Skeletal muscle satellite cell (primary cell): ENCODE measurements at regions not wholly inside any gene's neighbourhood (a gene's known extent, or its start where the extent isn't known, plus 50 kb on each side); places are given as distances from the start of the nearest gene placed in this dataset.
"Not testable (repeated sequence)": the region's sequence is repeated elsewhere in the genome, so short reads cannot be mapped to it uniquely, and the experiment has no call there.

Source experiments
- H3K27me3 ChIP-seq: 2 replicates; pipeline ENCODE4 v1.7.0; 2013; ENCODE audit warnings: low read length; ENCODE audit not compliant: control insufficient read depth, insufficient read depth
- H3K36me3 ChIP-seq: 2 replicates; pipeline ENCODE4 v1.7.0; 2013; ENCODE audit warnings: mild to moderate bottlenecking, control low read depth, low read length; ENCODE audit not compliant: insufficient read depth
- H3K4me1 ChIP-seq: 2 replicates; pipeline ENCODE4 v1.7.0; 2013; ENCODE audit warnings: low read length; ENCODE audit not compliant: control insufficient read depth, insufficient read depth
- H3K4me2 ChIP-seq: 2 replicates; pipeline ENCODE4 v1.7.0; 2013; ENCODE audit warnings: mild to moderate bottlenecking, low read length
- H3K4me3 ChIP-seq: 2 replicates; pipeline ENCODE4 v1.7.0; 2013; ENCODE audit warnings: low read length
- H3K9ac ChIP-seq: 2 replicates; pipeline ENCODE4 v1.7.0; 2013; ENCODE audit warnings: mild to moderate bottlenecking, low read depth, low read length, moderate library complexity
- H3K9me3 ChIP-seq: replicated peaks from 2 replicates; pipeline ENCODE4 v1.7.0; 2013; ENCODE audit warnings: mild to moderate bottlenecking, control low read depth, low read length

DNA sequence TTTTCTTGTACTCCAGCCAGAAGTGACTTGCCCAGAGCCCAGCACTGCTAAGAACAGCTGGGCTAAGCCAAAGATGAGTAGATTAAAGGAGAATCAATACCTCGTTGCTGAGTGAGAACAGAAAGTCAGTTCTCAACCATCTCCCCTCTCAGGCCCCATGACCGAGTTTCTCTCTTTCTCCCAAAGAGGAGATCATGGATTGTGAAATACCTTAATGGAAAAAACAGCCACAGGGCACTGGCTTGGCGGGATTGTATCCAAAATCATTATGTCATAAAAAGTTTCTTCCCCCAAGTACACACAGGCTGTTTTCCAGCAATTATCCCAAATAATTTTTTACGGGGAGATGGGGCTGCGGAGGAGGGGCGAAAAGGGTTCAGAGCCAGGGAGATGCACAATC, 111.8 kb upstream of the TMEM45B start:
- no peak overlapping the region for H3K4me2 ChIP-seq
- no peaks in the 10 kb centered on the region for H3K4me1 ChIP-seq
- H3K36me3 ChIP-seq = no peaks in the 10 kb centered on the region
- no peaks in the 10 kb centered on the region for H3K9me3 ChIP-seq
- no peak overlapping the region for H3K9ac ChIP-seq
- peaks cover 31% of the 10 kb centered on the region for H3K27me3 ChIP-seq
- H3K4me3 ChIP-seq = no peak overlapping the region

DNA sequence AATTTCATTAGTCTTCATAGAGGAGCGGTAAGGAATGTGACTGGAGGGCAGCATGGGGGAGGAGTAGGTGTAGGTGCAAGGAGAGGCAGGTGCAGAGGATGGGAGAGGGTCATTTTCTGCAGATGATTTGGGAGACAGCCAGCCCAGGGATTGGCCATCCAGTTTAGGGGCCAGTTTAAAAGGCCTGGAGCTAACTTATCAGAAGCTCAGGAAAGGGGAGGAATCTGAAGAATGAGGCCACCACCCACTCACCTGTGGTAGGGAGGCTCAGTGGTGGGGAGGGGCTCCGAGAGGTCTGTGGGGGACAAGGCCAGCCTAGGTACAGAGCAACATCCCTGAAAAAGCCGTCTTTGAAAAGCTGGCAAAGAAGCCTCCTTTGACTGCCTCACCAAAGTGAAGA, 110.8 kb upstream of the TMEM45B start:
- no peak overlapping the region for H3K4me2 ChIP-seq
- H3K27me3 ChIP-seq = peaks cover 36% of the 10 kb centered on the region
- H3K4me1 ChIP-seq = no peaks in the 10 kb centered on the region
- H3K9me3 ChIP-seq = no peaks in the 10 kb centered on the region
- no peak overlapping the region for H3K9ac ChIP-seq
- H3K4me3 ChIP-seq = no peak overlapping the region
- no peaks in the 10 kb centered on the region for H3K36me3 ChIP-seq

DNA sequence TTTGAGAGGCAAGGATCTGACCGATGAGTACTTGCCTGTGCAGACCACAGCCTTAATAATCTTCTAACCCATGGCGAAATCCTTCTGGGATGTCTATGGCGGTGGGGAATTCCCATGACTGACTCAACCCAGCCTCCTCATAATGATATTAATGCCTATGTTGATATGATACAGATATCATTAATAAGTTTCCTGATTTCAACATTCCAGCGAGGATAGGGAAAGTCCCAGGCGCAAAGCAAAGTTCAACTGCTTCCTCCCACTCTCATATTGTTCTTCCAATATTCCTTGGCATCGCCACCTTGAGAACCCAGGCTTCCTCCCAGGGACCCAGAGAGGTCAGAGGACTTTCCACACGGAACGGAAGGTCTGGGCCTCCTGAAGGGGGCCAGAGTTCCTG, 110.3 kb upstream of the TMEM45B start:
- peaks cover 41% of the 10 kb centered on the region for H3K27me3 ChIP-seq
- H3K9me3 ChIP-seq = no peaks in the 10 kb centered on the region
- H3K4me1 ChIP-seq = no peaks in the 10 kb centered on the region
- H3K9ac ChIP-seq = no peak overlapping the region
- H3K4me3 ChIP-seq = no peak overlapping the region
- no peaks in the 10 kb centered on the region for H3K36me3 ChIP-seq
- no peak overlapping the region for H3K4me2 ChIP-seq

DNA sequence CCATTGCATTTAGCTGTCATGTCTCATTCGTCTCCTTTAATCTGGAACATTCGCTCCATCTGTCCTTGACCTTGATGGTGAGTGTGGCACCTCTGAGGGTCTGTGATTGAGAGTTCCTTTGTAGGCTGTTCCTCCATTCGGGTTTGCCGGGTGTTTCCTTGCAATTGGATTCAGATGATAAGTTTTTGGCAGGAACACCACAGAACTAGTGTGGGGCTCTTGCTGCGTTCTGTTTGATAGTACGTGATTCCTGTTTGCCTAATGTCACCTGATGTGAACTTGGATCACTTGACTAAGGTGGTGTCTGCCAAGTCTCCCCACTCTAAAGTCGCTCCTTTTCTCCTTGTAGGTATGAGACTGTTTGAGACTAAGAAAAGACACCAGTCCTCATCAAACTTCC, 109.7 kb upstream of the TMEM45B start:
- Histone ChIP-seq H3K4me1 (no peaks in the 10 kb centered on the region), H3K9me3 (no peaks in the 10 kb centered on the region), H3K4me2 (no peak overlapping the region), H3K36me3 (no peaks in the 10 kb centered on the region), H3K9ac (no peak overlapping the region), H3K27me3 (peaks cover 43% of the 10 kb centered on the region), H3K4me3 (no peak overlapping the region)

DNA sequence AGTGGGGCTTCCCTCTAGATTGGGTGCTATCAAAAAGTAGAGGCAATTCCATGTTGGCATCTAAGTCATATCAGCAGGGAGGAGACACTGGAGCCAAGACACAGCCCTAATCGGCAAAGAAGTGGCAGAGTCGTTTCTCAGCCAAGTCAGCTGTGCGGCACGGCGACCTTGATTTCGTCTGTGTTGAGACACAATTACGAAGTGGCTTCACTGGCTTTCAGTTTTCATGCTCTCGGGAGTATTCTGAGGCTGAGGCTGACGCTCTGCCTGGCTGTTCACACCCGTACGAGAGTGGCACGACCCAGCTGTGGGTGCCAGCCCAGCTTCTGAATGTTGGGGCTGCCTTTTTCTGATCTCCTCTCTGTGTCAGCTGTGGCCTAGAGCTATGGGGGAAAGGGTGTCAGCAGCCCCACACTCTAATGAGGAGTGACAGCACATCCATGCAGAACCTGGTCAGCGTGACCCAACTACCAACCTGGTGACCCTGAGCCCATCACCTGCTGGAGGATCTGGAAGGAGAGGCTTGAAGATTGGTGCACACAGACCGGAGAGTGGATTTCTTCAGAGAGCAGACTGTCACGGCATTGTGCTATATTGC, 105.7 kb upstream of the TMEM45B start:
- H3K9ac ChIP-seq = no peak overlapping the region
- H3K4me1 ChIP-seq = no peaks in the 10 kb centered on the region
- H3K4me2 ChIP-seq = no peak overlapping the region
- H3K36me3 ChIP-seq = no peaks in the 10 kb centered on the region
- H3K9me3 ChIP-seq = no peaks in the 10 kb centered on the region
- H3K4me3 ChIP-seq = no peak overlapping the region
- H3K27me3 ChIP-seq = peaks cover 25% of the 10 kb centered on the region

DNA sequence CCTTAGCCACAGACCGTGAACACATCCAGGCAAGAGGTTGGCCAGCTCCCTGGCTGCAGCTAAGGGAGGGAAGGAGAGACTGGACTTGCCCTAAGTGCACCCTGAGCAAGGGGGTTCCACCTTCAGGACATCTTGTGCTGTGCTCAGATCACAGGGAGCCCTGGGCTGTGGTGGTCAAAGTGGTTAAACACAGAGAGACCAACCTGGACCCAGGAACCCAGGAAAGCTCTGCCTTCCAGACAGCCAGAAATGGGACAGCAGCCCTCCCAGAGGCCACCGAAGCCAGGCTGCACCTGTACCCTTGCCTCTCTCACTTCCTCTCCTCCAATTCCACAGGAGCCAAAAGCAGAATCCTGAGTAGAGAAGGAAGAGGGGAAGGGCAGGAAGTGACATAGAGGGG, 105.2 kb upstream of the TMEM45B start:
- Histone ChIP-seq H3K9me3 (no peaks in the 10 kb centered on the region), H3K4me1 (no peaks in the 10 kb centered on the region), H3K27me3 (peaks cover 22% of the 10 kb centered on the region), H3K9ac (no peak overlapping the region), H3K4me2 (no peak overlapping the region), H3K4me3 (no peak overlapping the region), H3K36me3 (no peaks in the 10 kb centered on the region)

DNA sequence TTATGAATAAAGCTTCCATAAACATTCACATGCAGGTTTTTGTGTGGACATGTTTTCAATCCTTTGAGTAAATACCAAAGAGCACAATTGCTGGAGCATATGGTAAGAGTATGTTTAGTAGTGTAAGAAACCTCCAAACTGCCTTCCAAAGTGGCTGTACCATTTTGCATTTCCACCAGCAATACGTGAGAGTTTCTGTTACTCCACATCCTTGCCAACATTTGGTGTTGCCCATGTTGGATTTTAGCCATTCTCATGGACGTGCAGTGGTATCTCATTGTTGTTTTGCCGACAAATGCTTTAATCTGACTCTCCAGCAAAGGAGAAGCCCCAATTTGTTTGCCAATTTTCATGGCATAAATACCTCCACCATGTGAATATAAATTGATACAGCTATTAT, 103.9 kb upstream of the TMEM45B start:
- H3K9me3 ChIP-seq = no peaks in the 10 kb centered on the region
- no peak overlapping the region for H3K9ac ChIP-seq
- no peaks in the 10 kb centered on the region for H3K4me1 ChIP-seq
- H3K4me2 ChIP-seq = no peak overlapping the region
- peaks cover 22% of the 10 kb centered on the region for H3K27me3 ChIP-seq
- H3K4me3 ChIP-seq = no peak overlapping the region
- no peaks in the 10 kb centered on the region for H3K36me3 ChIP-seq

DNA sequence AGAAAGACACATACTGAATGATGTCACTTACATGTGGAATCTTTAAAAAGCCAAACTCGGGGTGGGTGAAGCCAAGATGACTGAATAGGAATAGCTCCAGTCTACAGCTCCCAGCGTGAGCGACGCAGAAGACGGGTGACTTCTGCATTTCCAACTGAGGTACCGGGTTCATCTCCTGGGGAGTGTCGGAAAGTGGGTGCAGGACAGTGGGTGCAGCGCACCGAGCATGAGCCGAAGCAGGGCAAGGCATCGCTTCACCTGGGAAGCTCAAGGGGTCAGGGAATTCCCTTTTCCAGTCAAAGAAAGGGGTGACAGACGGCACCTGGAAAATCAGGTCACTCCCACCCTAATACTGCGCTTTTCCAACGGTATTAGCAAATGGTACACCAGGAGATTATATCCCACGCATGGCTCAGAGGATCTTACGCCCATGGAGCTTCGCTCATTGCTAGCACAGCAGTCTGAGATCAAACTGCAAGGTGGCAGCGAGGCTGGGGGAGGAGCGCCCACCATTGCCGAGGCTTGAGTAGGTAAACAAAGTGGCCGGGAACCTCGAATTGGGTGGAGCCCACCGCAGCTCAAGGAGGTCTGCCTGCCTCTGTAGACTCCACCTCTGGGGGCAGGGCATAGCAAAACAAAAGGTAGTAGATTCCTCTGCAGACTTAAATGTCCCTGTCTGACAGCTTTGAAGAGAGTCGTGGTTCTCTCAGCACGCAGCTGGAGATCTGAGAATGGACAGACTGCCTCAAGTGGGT, 103.0 kb upstream of the TMEM45B start:
- not testable (repeated sequence) for H3K4me2 ChIP-seq, H3K9me3 ChIP-seq, H3K4me1 ChIP-seq, H3K9ac ChIP-seq, H3K4me3 ChIP-seq, H3K36me3 ChIP-seq
- H3K27me3 ChIP-seq = peaks cover 22% of the 10 kb centered on the region

DNA sequence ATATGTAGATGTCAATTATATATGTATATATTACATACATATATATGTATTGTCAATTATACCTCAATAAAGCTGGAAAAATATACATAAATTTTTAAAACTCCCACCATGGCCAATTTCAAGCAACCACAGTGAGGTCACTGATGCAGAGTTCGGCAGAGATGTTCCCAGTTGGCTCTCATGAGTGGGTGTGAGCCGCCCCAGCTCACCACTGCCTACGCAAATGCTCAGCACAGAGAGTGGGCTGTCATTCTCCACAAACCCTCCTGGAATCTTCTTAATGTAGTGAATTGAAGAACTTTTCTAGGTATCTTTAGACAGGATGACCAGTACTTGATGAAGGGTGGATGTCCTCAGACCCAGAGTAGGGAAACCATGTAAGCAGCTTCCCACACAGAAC, 96.6 kb upstream of the TMEM45B start:
- Histone ChIP-seq H3K4me2 (no peak overlapping the region), H3K27me3 (peaks cover 15% of the 10 kb centered on the region), H3K4me3 (no peak overlapping the region), H3K9me3 (no peaks in the 10 kb centered on the region), H3K36me3 (no peaks in the 10 kb centered on the region), H3K9ac (no peak overlapping the region), H3K4me1 (no peaks in the 10 kb centered on the region)

DNA sequence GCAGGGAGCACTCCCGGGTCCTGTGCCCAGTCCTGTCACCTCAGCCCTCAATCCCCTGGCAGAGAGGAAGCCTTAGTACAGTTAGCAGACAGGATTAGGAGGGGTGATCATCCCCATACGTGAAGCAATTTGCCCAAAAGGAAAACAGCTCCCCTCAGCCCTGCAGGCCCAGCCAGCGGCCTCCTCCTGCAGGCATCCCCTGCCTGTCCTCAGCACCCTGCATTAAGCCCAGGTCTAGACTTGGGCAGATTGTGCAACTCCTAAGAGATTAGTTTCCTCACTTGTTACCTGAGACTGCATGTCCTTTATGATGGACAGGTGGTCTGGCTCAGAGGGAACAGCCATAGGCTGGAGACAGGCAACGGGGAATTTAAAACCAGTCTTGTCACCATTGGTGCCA, 95.5 kb upstream of the TMEM45B start:
- Histone ChIP-seq H3K4me2 (no peak overlapping the region), H3K36me3 (no peaks in the 10 kb centered on the region), H3K4me3 (no peak overlapping the region), H3K27me3 (peaks cover 15% of the 10 kb centered on the region), H3K9me3 (no peaks in the 10 kb centered on the region), H3K9ac (no peak overlapping the region), H3K4me1 (no peaks in the 10 kb centered on the region)

DNA sequence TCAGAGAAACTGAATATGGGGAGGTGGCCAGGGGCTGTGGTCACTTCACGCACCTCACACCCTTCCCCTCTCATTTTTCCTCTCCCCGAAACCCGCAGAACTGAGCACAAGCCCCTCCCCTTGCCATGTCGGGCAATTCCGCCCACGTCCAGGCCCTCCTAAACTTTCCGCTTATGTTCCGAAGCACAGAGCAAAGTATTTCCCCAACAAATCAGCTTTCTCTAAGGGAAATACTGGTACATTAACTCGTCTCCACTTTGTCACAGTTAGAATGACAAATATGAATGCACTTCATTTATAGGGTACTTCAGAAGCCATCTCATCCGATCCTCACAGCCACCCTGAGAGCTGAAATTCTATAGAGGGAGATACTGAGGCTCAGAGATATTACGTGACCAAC, 94.7 kb upstream of the TMEM45B start:
- H3K27me3 ChIP-seq = peaks cover 15% of the 10 kb centered on the region
- H3K4me1 ChIP-seq = no peaks in the 10 kb centered on the region
- H3K9ac ChIP-seq = no peak overlapping the region
- no peak overlapping the region for H3K4me2 ChIP-seq
- H3K36me3 ChIP-seq = no peaks in the 10 kb centered on the region
- H3K4me3 ChIP-seq = no peak overlapping the region
- no peaks in the 10 kb centered on the region for H3K9me3 ChIP-seq

DNA sequence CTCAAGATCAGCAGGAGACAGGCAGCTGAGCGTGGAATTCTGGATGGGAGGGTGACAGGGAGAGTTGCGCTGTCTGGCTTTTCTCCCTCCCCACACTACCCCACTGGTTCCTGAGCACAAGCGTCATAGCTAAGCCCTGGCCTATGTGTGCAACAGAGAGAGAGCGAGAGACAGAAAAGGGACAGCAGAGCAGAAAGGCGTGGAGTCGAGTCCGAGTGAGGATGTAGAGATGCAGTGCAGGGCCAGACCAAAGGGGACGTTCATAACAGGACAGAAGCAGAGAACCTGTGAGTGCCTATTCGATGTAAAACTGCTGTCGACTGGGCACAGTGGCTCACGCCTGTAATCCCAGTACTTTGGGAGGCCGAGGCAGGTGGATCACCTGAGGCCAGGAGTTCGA, 94.0 kb upstream of the TMEM45B start:
- H3K4me2 ChIP-seq = no peak overlapping the region
- H3K4me1 ChIP-seq = no peaks in the 10 kb centered on the region
- H3K9me3 ChIP-seq = no peaks in the 10 kb centered on the region
- H3K9ac ChIP-seq = no peak overlapping the region
- no peak overlapping the region for H3K4me3 ChIP-seq
- H3K36me3 ChIP-seq = no peaks in the 10 kb centered on the region
- H3K27me3 ChIP-seq = peaks cover 17% of the 10 kb centered on the region
